Mononuclear cell (primary cell): ENCODE measurements at regions not wholly inside any gene's neighbourhood (a gene's known extent, or its start where the extent isn't known, plus 50 kb on each side); places are given as distances from the start of the nearest gene placed in this dataset.

Source experiments
- H3K27me3 ChIP-seq: 2 replicates; pipeline ENCODE4 v1.6.0; 2011; ENCODE audit warnings: low read length, control low read depth; ENCODE audit not compliant: insufficient read depth
- H3K4me1 ChIP-seq: 2 replicates; pipeline ENCODE4 v1.5.1; 2011; ENCODE audit warnings: mild to moderate bottlenecking, low read length, control low read depth; ENCODE audit not compliant: insufficient read depth
- H3K4me3 ChIP-seq: 2 replicates; pipeline ENCODE4 v1.5.1; 2011; ENCODE audit warnings: mild to moderate bottlenecking, low read length, moderate library complexity
- H3K9me3 ChIP-seq: 2 replicates; pipeline ENCODE4 v1.5.1; 2011; ENCODE audit warnings: low read depth, mild to moderate bottlenecking, control low read depth, low read length

DNA sequence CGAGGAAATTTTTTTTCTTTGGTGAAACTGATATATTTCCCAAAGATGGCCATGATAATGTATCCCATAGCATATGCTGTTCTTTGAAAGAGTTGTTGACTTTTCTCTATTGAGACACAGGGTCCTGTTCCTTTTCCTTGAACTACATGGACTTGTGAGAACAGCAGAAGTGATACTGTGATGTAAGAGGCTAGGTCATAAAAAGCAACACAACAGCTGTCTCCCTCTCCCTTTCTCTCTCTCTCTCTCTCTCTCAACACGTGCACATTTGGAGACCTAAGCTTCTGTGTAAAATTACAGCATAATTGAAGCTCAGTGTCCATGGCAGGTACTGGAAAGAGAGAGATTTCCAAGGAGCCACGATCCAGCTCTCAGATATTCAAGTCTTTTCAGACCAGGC is 1712.4 kb downstream of the EFNB2 start:
- Histone ChIP-seq H3K4me1 (no peaks in the 10 kb centered on the region), H3K4me3 (no peak overlapping the region), H3K9me3 (no peaks in the 10 kb centered on the region), H3K27me3 (no peaks in the 10 kb centered on the region)

DNA sequence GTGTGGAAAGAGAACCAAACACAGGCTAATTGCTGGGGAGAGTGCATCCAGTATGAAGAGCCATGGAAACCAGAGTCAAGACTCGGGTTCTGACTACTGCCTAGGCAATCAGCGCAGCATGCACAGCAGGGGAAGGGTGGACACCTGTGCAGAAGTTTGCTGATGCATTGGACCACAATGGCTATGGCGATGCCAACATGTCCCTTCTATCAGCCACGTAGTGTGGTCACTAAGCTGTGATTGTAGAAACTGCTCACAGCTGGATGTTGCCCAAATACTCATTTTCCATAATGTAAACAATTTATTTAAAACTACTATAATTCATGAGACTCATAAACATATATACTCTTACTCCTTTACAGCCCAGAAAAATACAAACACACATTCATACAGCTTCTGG is 1718.2 kb downstream of the EFNB2 start:
- Histone ChIP-seq H3K27me3 (no peaks in the 10 kb centered on the region), H3K4me3 (no peak overlapping the region), H3K9me3 (no peaks in the 10 kb centered on the region), H3K4me1 (no peaks in the 10 kb centered on the region)

- H3K9me3 ChIP-seq = no peaks in the 10 kb centered on the region
- no peaks in the 10 kb centered on the region for H3K4me1 ChIP-seq
- H3K4me3 ChIP-seq = no peak overlapping the region
- H3K27me3 ChIP-seq = no peaks in the 10 kb centered on the region
These were observed 1718.7 kb downstream of the EFNB2 start for GRCh38 chr13:104816726-104817125.

DNA sequence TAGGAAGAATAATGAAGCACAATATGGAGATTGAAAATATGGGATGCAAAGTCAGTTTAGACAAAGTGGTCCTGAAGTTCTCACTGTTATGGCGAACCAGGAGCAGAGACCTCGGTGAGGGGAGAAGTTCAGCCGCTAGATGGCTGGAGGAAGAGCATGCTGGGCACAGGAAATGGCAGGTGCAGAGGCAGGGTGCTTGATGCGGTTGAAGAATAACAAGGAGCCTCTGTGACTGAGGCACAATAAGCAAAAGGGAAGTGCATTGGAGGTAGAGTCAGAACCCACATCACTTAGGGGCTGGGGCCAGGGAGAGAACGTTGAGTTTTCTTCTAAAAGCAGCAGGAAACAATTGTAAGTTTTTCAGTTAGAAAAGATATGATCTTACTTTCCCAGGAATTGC is 1725.2 kb downstream of the EFNB2 start:
- H3K4me1 ChIP-seq = no peaks in the 10 kb centered on the region
- H3K9me3 ChIP-seq = no peaks in the 10 kb centered on the region
- H3K4me3 ChIP-seq = no peak overlapping the region
- H3K27me3 ChIP-seq = no peaks in the 10 kb centered on the region

- no peaks in the 10 kb centered on the region for H3K27me3 ChIP-seq
- H3K4me1 ChIP-seq = no peaks in the 10 kb centered on the region
- H3K9me3 ChIP-seq = no peaks in the 10 kb centered on the region
These were observed 1726.0 kb downstream of the EFNB2 start for GRCh38 chr13:104809483-104809882.

GRCh38 chr13:104805346-104805745 is 1730.1 kb downstream of the EFNB2 start:
- Histone ChIP-seq H3K9me3 (no peaks in the 10 kb centered on the region), H3K4me1 (no peaks in the 10 kb centered on the region), H3K27me3 (no peaks in the 10 kb centered on the region), H3K4me3 (no peak overlapping the region)

More at GRCh38 chr13:104809483-104809882, 1726.0 kb downstream of the EFNB2 start:
- no peak overlapping the region for H3K4me3 ChIP-seq

GRCh38 chr13:104799152-104799551 is 1732.9 kb upstream of the SLC10A2 start:
- H3K4me3 ChIP-seq = no peak overlapping the region
- no peaks in the 10 kb centered on the region for H3K27me3 ChIP-seq
- H3K9me3 ChIP-seq = no peaks in the 10 kb centered on the region
- H3K4me1 ChIP-seq = no peaks in the 10 kb centered on the region

- no peaks in the 10 kb centered on the region for H3K27me3 ChIP-seq
- no peaks in the 10 kb centered on the region for H3K4me1 ChIP-seq
- no peak overlapping the region for H3K4me3 ChIP-seq
- H3K9me3 ChIP-seq = no peaks in the 10 kb centered on the region
These were observed 1732.3 kb upstream of the SLC10A2 start for GRCh38 chr13:104798486-104798885.

DNA sequence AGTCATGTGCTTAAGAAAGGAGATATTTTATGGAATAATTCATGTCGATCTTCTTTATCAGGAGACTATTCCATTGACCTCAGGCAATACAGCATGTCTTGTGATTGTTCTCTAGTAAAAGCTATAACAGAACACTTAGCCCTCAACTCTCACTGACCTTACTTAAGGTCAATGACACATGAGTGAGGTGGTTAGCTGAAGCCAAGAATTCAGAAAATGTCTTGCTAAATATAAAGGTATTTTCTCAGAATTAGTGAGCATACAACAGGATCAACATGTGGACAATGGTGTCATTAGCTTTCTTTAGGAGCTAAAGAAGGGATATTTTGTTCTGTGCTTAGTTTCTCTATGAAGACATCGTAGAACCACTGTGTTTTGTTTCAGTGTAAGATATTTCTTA is 1730.4 kb upstream of the SLC10A2 start:
- Histone ChIP-seq H3K4me1 (no peaks in the 10 kb centered on the region), H3K9me3 (no peaks in the 10 kb centered on the region), H3K4me3 (no peak overlapping the region), H3K27me3 (no peaks in the 10 kb centered on the region)

- Histone ChIP-seq H3K4me1 (no peaks in the 10 kb centered on the region), H3K9me3 (no peaks in the 10 kb centered on the region), H3K4me3 (no peak overlapping the region), H3K27me3 (no peaks in the 10 kb centered on the region)
These were observed 1719.7 kb upstream of the SLC10A2 start for GRCh38 chr13:104785952-104786351.

GRCh38 chr13:104784891-104785290 is 1718.7 kb upstream of the SLC10A2 start:
- Histone ChIP-seq H3K4me1 (no peaks in the 10 kb centered on the region), H3K4me3 (no peak overlapping the region), H3K9me3 (no peaks in the 10 kb centered on the region), H3K27me3 (no peaks in the 10 kb centered on the region)

GRCh38 chr13:104782741-104783140 is 1716.5 kb upstream of the SLC10A2 start:
- Histone ChIP-seq H3K27me3 (no peaks in the 10 kb centered on the region), H3K4me1 (no peaks in the 10 kb centered on the region), H3K9me3 (no peaks in the 10 kb centered on the region), H3K4me3 (no peak overlapping the region)

DNA sequence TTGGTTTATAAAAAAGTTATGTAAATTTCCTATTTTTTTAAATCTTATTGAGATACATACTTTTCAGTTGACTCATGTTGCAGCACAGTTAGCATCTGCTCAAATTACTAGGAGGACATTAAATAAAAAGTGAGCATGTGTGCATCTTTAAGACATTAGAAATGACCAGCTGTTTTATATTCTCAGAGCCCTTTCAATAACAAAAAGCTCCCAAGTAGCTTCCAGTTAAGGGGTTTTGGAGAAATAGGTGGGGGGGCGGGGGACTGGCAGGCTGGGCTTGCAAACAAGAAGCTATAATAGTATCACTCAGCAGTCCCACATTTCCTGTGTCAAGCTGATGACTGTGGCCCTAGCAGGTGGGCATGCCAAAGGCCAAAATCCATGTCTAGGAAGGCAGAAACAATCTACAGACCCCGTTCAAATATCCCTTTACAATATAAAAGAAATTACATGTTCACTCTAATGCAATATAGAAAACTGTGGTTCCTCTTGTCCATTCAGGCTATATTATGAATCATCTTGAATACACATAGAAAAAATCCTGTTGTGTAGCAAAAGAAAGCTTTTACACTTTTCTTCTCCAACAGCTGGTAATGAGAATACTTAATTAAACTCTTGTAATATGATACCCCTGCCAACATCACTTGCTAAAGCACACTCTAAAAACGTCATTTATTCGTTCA is 1713.2 kb upstream of the SLC10A2 start:
- H3K27me3 ChIP-seq = no peaks in the 10 kb centered on the region
- H3K4me3 ChIP-seq = no peak overlapping the region
- H3K9me3 ChIP-seq = no peaks in the 10 kb centered on the region
- no peaks in the 10 kb centered on the region for H3K4me1 ChIP-seq

GRCh38 chr13:104773775-104774174 is 1707.6 kb upstream of the SLC10A2 start:
- no peaks in the 10 kb centered on the region for H3K4me1 ChIP-seq
- H3K9me3 ChIP-seq = no peaks in the 10 kb centered on the region

DNA sequence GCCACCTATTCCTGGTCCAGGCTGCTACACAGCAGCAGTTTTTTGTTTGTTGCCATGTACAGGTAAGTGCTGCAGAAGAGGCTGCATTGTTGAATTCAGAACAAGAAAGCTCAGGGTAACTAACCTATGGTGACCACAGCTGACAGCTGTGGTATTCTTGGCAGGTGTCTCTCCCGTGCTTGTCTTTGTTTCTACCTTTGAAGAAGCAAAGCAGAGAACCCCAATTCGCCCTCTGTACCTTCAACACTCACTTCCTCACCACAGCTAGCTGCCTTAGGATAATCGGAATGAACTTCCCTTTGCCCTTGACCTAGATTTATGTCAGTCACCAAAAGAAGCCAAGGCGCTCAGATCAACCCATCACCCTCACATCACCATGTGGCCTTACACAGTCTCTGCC is 1703.3 kb upstream of the SLC10A2 start:
- Histone ChIP-seq H3K9me3 (no peaks in the 10 kb centered on the region), H3K4me3 (no peak overlapping the region), H3K4me1 (no peaks in the 10 kb centered on the region), H3K27me3 (no peaks in the 10 kb centered on the region)

More at GRCh38 chr13:104773775-104774174, 1707.6 kb upstream of the SLC10A2 start:
- Histone ChIP-seq H3K4me3 (no peak overlapping the region), H3K27me3 (no peaks in the 10 kb centered on the region)

- H3K4me1 ChIP-seq = no peaks in the 10 kb centered on the region
- no peaks in the 10 kb centered on the region for H3K9me3 ChIP-seq
- H3K27me3 ChIP-seq = no peaks in the 10 kb centered on the region
- H3K4me3 ChIP-seq = no peak overlapping the region
These were observed 1700.1 kb upstream of the SLC10A2 start for GRCh38 chr13:104766319-104766718.
